ENCODE measurements at regions not wholly inside any gene's neighbourhood (a gene's known extent, or its start where the extent isn't known, plus 50 kb on each side); places are given as distances from the start of the nearest gene placed in this dataset.

GRCh38 chr5:25033658-25034057 lies 388.9 kb upstream of the CDH10 start:
- no peak for TF ChIP-seq CTCF (conservative IDR thresholded peaks at IDR 0.05; ENCODE audit: low read depth, low read length)
- TF ChIP-seq EZH2 (IDR thresholded peaks at IDR 0.05; ENCODE audit: low read length, unreplicated experiment): no peak
- no peak for TF ChIP-seq EZH2phosphoT487 (IDR thresholded peaks at IDR 0.05; ENCODE audit: borderline replicate concordance, low read length)
